ENCODE measurements at regions not wholly inside any gene's neighbourhood (a gene's known extent, or its start where the extent isn't known, plus 50 kb on each side); places are given as distances from the start of the nearest gene placed in this dataset.
A peak's percentile ranks its signal among the peaks of the same experiment; 100 is the strongest.

DNA sequence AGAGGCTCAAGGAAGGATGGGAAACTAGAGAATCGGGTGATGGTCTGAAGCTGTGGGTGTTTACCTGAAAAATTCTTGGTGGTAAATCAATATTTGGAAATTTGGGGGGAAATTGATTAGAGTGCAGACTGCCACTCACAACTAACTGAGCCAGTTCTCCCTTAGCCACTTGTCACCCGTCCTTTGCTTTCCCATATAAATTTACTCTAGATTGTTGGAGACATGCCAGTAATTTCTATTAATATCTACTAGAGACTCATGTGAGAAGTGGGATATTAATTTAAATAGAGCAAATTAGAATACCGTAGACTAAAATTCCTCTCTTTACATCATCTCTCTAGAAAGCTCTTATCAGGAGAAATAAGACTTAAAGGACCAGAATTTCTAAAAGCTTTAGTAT lies 471.3 kb upstream of the DAB2 start:
- no peak for ATAC-seq (ENCODE audit: insufficient read depth, low FRiP score)
- 67 to 87% methylated on average over 3 of the region's 3 CpGs for WGBS, 2 donors
- Histone ChIP-seq H3K36me3 (ENCODE audit: control insufficient read depth in 4 of 4, insufficient read depth in 4 of 4, low read length in 4 of 4) (no peaks in the 10 kb centered on the region), H3K9ac (ENCODE audit: insufficient read depth in 1 of 2, low read length in 2 of 2) (no peak overlapping the region), H3K9me3 (ENCODE audit: control insufficient read depth in 4 of 4, insufficient read depth in 3 of 4, low read length in 3 of 4) (no peaks in the 10 kb centered on the region), H3K4me1 (ENCODE audit: control insufficient read depth in 5 of 5, insufficient read depth in 5 of 5, low read length in 5 of 5) (no peaks in the 10 kb centered on the region), H3K27ac (ENCODE audit: low read depth in 1 of 2, low read length in 1 of 2) (no peak overlapping the region), H3K4me3 (no peak overlapping the region), H3K27me3 (ENCODE audit: control insufficient read depth in 3 of 3, insufficient read depth in 3 of 3, low read length in 2 of 3) (no peaks in the 10 kb centered on the region)
- no peak for TF ChIP-seq CTCF (IDR thresholded peaks at IDR 0.05; ENCODE audit: control extremely low read depth, extremely low read depth)
- peak in 1 of 3 donors; percentile 5 for DNase-seq

DNA sequence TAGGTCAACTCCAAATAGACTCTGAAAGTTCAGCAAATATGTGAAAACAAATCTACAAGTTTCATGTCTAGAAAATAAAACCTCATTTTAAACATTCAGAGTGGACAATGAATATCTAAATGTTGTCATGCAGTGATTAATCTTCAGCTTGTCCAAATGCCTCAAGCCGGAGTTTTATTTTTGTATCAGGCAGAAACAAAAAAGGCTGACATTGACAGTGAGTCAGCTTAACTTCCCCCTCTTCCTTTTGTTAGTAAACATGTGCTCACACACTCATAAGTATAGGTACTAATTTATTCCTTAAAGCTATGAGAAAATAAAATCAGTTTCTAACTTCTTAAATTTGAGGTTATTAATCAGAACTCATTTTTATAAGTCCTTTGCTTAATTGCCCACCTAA lies 467.9 kb upstream of the DAB2 start:
- H3K4me3 ChIP-seq, result no peak overlapping the region
- no peaks in the 10 kb centered on the region for H3K36me3 ChIP-seq (ENCODE audit: control insufficient read depth in 4 of 4, insufficient read depth in 4 of 4, low read length in 4 of 4)
- no peak overlapping the region for H3K9ac ChIP-seq (ENCODE audit: insufficient read depth in 1 of 2, low read length in 2 of 2)
- peaks cover 0 to 2% (median 0%) of the 10 kb centered on the region in 4 donors for H3K9me3 ChIP-seq (ENCODE audit: control insufficient read depth in 4 of 4, insufficient read depth in 3 of 4, low read length in 3 of 4)
- ATAC-seq (ENCODE audit: insufficient read depth, low FRiP score) (no peak), DNase-seq (no peak)
- TF ChIP-seq CTCF (IDR thresholded peaks at IDR 0.05; ENCODE audit: control extremely low read depth, extremely low read depth), result no peak
- no peaks in the 10 kb centered on the region for H3K4me1 ChIP-seq (ENCODE audit: control insufficient read depth in 5 of 5, insufficient read depth in 5 of 5, low read length in 5 of 5)
- no peaks in the 10 kb centered on the region for H3K27me3 ChIP-seq (ENCODE audit: control insufficient read depth in 3 of 3, insufficient read depth in 3 of 3, low read length in 2 of 3)
- WGBS, 2 donors, result 46 to 56% methylated on average over 1 of the region's 1 CpG
- no peak overlapping the region for H3K27ac ChIP-seq (ENCODE audit: low read depth in 1 of 2, low read length in 1 of 2)

DNA sequence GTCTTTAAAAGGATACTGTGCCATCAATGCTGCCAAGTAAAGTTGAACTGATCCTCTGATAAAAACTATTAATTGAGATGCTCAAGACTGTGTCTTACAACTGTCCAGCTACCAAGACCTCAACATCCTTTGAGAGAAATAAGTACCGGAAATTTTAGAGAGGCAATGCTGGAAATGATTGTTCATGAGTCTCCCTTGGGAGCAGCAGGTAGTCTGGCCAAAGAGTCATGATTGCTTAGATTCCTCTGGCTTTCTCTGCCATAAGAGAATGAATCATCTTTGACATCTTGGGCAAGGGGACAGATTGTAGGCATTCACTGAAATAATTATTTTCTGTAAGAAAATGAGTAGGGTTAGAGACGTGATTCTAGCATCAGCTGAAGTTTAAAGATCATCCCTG lies 466.6 kb upstream of the DAB2 start:
- TF ChIP-seq CTCF (IDR thresholded peaks at IDR 0.05; ENCODE audit: control extremely low read depth, extremely low read depth), result no peak
- ATAC-seq (ENCODE audit: insufficient read depth, low FRiP score), result no peak

GRCh38 chr5:39880985-39881384 lies 456.2 kb upstream of the DAB2 start:
- H3K9me3 ChIP-seq (ENCODE audit: control insufficient read depth in 4 of 4, insufficient read depth in 3 of 4, low read length in 3 of 4), result peaks cover 0 to 3% (median 0%) of the 10 kb centered on the region in 4 donors
- no peak overlapping the region for H3K4me3 ChIP-seq
- no peaks in the 10 kb centered on the region for H3K27me3 ChIP-seq (ENCODE audit: control insufficient read depth in 3 of 3, insufficient read depth in 3 of 3, low read length in 2 of 3)
- DNase-seq (no peak), ATAC-seq (ENCODE audit: insufficient read depth, low FRiP score) (no peak)
- H3K9ac ChIP-seq (ENCODE audit: insufficient read depth in 1 of 2, low read length in 2 of 2), result no peak overlapping the region
- H3K27ac ChIP-seq (ENCODE audit: low read depth in 1 of 2, low read length in 1 of 2), result no peak overlapping the region
- no peaks in the 10 kb centered on the region for H3K36me3 ChIP-seq (ENCODE audit: control insufficient read depth in 4 of 4, insufficient read depth in 4 of 4, low read length in 4 of 4)
- no peak for TF ChIP-seq CTCF (IDR thresholded peaks at IDR 0.05; ENCODE audit: control extremely low read depth, extremely low read depth)
- no peaks in the 10 kb centered on the region for H3K4me1 ChIP-seq (ENCODE audit: control insufficient read depth in 5 of 5, insufficient read depth in 5 of 5, low read length in 5 of 5)

More for the DNA sequence above, 466.6 kb upstream of the DAB2 start:
- no peaks in the 10 kb centered on the region for H3K4me1 ChIP-seq (ENCODE audit: control insufficient read depth in 5 of 5, insufficient read depth in 5 of 5, low read length in 5 of 5)
- H3K4me3 ChIP-seq, result no peak overlapping the region
- no peaks in the 10 kb centered on the region for H3K27me3 ChIP-seq (ENCODE audit: control insufficient read depth in 3 of 3, insufficient read depth in 3 of 3, low read length in 2 of 3)
- WGBS, 2 donors, result 83 to 97% methylated on average over 2 of the region's 2 CpGs
- H3K9me3 ChIP-seq (ENCODE audit: control insufficient read depth in 4 of 4, insufficient read depth in 3 of 4, low read length in 3 of 4), result peaks cover 0 to 2% (median 0%) of the 10 kb centered on the region in 4 donors
- no peak overlapping the region for H3K27ac ChIP-seq (ENCODE audit: low read depth in 1 of 2, low read length in 1 of 2)
- DNase-seq, result no peak
- no peak overlapping the region for H3K9ac ChIP-seq (ENCODE audit: insufficient read depth in 1 of 2, low read length in 2 of 2)
- H3K36me3 ChIP-seq (ENCODE audit: control insufficient read depth in 4 of 4, insufficient read depth in 4 of 4, low read length in 4 of 4), result no peaks in the 10 kb centered on the region
